ENCODE measurements at regions not wholly inside any gene's neighbourhood (a gene's known extent, or its start where the extent isn't known, plus 50 kb on each side); places are given as distances from the start of the nearest gene placed in this dataset.

- TF ChIP-seq REST (IDR thresholded peaks at IDR 0.05; ENCODE audit: low read depth, low read length) (peak; percentile 92), FOXM1 (IDR thresholded peaks at IDR 0.05; ENCODE audit: low read depth) (peak; percentile 64; the same call in 1 of the 2 replicates), MEF2A (IDR thresholded peaks at IDR 0.05; ENCODE audit: borderline replicate concordance, low read depth) (peak; percentile 76; the same call in 1 of the 2 replicates), MAX (IDR thresholded peaks at IDR 0.05; ENCODE audit: low read depth) (no peak), NRF1 (IDR thresholded peaks at IDR 0.05; ENCODE audit: low read depth, low read length) (no peak), USF2 (IDR thresholded peaks at IDR 0.05; ENCODE audit: borderline replicate concordance, low read depth, low read length) (no peak), YY1 (IDR thresholded peaks at IDR 0.05; ENCODE audit: low read depth) (no peak), RAD21 (IDR thresholded peaks at IDR 0.05; ENCODE audit: low read length) (no peak), GATA2 (CRISPR knock-in tag; IDR thresholded peaks at IDR 0.05) (no peak)
Observed at GRCh38 chr13:48892053-48892687, 83.5 kb upstream of the FNDC3A start (continued).

GRCh38 chr13:48892688-48893075, 83.0 kb upstream of the FNDC3A start:
- Histone ChIP-seq H3F3A (replicated peaks; ENCODE audit: insufficient read depth) (peaks cover 36% of the 10 kb centered on the region), H3K9me3 (no peaks in the 10 kb centered on the region), H3K27me3 (ENCODE audit: insufficient read depth) (no peaks in the 10 kb centered on the region), H3K4me1 (ENCODE audit: control insufficient read depth in 1 of 2, insufficient read depth in 2 of 2, low read depth in 1 of 2, low read length in 1 of 2) (peaks cover 0 to 4% of the 10 kb centered on the region in 2 experiments; a peak in 1 of 4 replicates), H3K9me2 (no peaks in the 10 kb centered on the region), H3K27ac (ENCODE audit: low read depth in 2 of 2, low read length in 1 of 2) (peak overlapping the region; percentile 60 to 91; a peak in 3 of 4 replicates), H3K9ac (no peak overlapping the region), H3K79me2 (ENCODE audit: insufficient read depth) (no peaks in the 10 kb centered on the region), H3K36me3 (replicated peaks in 1 of 2; ENCODE audit: control insufficient read depth in 1 of 2, insufficient read depth in 2 of 2, low read length in 1 of 2) (no peaks in the 10 kb centered on the region), H4K20me1 (ENCODE audit: insufficient read depth) (no peaks in the 10 kb centered on the region), H3K4me2 (peak overlapping the region; percentile 47; the same call in 1 of the 2 replicates), H3K4me3 (ENCODE audit: low read depth in 2 of 2, low read length in 1 of 2) (no peak overlapping the region), H2AFZ (ENCODE audit: low read depth) (peak overlapping the region; percentile 8; the same call in 1 of the 2 replicates)
- DNase-seq = no peak
- WGBS (ENCODE audit: low lambda C conversion rate) = 63% methylated on average over 3 of the region's 3 CpGs
- CTCF ChIA-PET = no interaction called here
- TF ChIP-seq SMC3 (IDR thresholded peaks at IDR 0.05; ENCODE audit: low read depth, low read length) (no peak), MEF2A (IDR thresholded peaks at IDR 0.05; ENCODE audit: borderline replicate concordance, low read depth) (no peak), USF1 (IDR thresholded peaks at IDR 0.05; ENCODE audit: borderline replicate concordance, low read depth) (no peak), JUND (IDR thresholded peaks at IDR 0.05) (no peak), TCF12 (IDR thresholded peaks at IDR 0.05) (no peak), MXI1 (IDR thresholded peaks at IDR 0.05; ENCODE audit: low read depth, low read length) (no peak), MAX (IDR thresholded peaks at IDR 0.05; ENCODE audit: low read depth) (no peak), RFX5 (IDR thresholded peaks at IDR 0.05; ENCODE audit: low read length) (no peak), RXRA (IDR thresholded peaks at IDR 0.05; ENCODE audit: borderline replicate concordance, low read depth) (no peak)
- POLR2A ChIA-PET = no interaction called here
